ENCODE measurements at regions not wholly inside any gene's neighbourhood (a gene's known extent, or its start where the extent isn't known, plus 50 kb on each side); places are given as distances from the start of the nearest gene placed in this dataset.
A peak's percentile ranks its signal among the peaks of the same experiment; 100 is the strongest.

DNA sequence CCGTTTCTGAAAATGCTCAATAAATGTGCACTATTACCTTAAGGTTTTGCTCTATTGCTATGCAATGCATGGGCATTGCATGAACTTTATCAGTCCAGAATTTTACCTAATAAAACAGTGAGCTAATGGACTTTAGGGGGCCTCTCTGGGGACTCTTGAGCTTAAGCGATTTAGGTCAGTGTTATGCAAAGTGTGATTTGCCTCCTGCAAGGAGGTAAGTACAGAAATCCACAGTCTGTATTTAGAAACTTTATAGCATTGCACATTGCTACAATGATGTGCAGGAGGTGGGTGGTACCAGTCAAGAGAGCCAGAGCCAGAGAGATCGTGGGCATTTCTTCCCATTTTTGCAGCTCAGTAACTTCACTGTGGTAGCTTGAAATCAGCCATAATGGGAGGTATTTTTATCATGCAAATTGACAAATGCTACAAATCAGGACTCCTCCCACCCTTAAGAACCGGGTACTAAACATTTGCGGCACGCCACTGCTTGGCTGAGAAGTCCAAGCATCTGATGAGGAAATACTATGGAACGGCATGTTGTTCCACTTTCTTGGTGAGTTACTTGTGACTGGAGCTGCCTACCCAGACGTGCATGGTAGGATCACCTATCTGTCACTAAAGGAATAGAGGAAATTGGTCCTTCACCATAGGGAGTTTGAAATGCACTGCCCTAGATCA is 174.6 kb upstream of the PGRMC2 start:
- Histone ChIP-seq H3K9me3 (no peaks in the 10 kb centered on the region), H3K4me3 (no peak overlapping the region), H3K36me3 (no peaks in the 10 kb centered on the region), H3K4me1 (peaks cover 0 to 11% (median 0%) of the 10 kb centered on the region in 6 donors), H3K27me3 (replicated peaks in 1 of 7) (no peaks in the 10 kb centered on the region), H3K27ac (peak overlapping the region in 7 of 8 donors; percentile 44 to 78 (median 69))
- WGBS, 5 donors: 78 to 83% (median 81%) methylated on average over 8 of the region's 8 CpGs
- DNase-seq: no peak
- TF ChIP-seq CTCF (IDR thresholded peaks at IDR 0.05 in 8 of 11, conservative IDR thresholded peaks at IDR 0.05 in 3 of 11) (no peak), POLR2AphosphoS5 (IDR thresholded peaks at IDR 0.05) (no peak), POLR2A (IDR thresholded peaks at IDR 0.05) (no peak)
- intact Hi-C loops (cut with DNase I; ENCODE audit: low total_unique reads): no loop called here

DNA sequence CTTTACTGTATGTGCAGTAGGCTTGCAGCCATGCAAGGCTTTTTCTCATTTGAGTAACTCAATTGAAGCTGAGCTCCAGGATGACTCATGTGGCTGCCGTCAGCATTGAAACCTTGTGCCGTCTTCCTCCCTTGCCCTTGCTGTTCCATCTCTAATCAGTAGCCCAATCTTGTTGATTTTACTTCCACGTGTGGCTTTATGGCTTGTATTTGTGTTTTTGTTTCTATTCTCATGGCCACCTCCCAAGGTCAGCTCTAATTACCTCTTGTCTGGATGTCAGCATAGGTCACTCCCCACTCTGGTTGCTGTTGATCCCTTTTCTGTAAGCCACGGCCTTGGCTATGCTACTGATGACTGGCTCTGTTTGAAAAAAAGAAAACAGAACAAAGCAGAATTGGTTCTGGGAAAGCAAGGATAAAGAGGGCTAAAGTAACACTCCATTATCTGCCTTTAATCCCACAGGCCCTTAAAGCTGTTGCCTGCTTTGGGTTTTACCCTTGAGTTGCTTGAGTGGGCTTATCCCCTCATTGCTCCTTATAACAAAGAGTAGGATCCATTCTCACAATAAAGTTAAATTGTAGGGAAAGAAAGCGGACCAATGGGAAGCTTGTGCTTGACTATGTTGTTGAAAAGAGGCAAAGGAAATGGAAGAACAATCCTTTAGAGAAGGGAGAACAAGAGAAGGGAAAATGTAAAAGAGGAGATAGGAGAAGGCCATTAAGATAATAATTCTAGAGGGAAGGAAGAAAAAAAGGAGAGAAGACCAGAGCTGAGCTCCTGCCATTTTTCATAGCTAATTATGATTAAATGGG is 173.9 kb upstream of the PGRMC2 start:
- TF ChIP-seq POLR2A (IDR thresholded peaks at IDR 0.05): no peak
- peak in 1 of 3 donors; percentile 71 for TF ChIP-seq POLR2AphosphoS5 (IDR thresholded peaks at IDR 0.05)
- Histone ChIP-seq H3K9me3 (no peaks in the 10 kb centered on the region), H3K36me3 (no peaks in the 10 kb centered on the region), H3K27me3 (replicated peaks in 1 of 7) (no peaks in the 10 kb centered on the region), H3K4me3 (no peak overlapping the region), H3K27ac (peak overlapping the region in 7 of 8 donors; percentile 44 to 78 (median 69)), H3K4me1 (peaks cover 0 to 11% (median 0%) of the 10 kb centered on the region in 6 donors)
- 41 to 81% (median 62%) methylated on average over 5 of the region's 5 CpGs for WGBS, 5 donors
- intact Hi-C loops (cut with DNase I; ENCODE audit: low total_unique reads): no loop called here
- no peak for DNase-seq

- 49 to 87% (median 83%) methylated on average over 3 of the region's 3 CpGs for WGBS, 5 donors
- intact Hi-C loops (cut with DNase I; ENCODE audit: low total_unique reads): loop anchor here (5.0 to 10.0 kb wide), 2 partner anchors 353 to 405 kb away; no protein-coding TSS in a partner anchor
- Histone ChIP-seq H3K27me3 (replicated peaks in 1 of 7) (no peaks in the 10 kb centered on the region), H3K4me3 (no peak overlapping the region), H3K27ac (no peak overlapping the region), H3K9me3 (no peaks in the 10 kb centered on the region), H3K36me3 (no peaks in the 10 kb centered on the region), H3K4me1 (peaks cover 0 to 22% (median 3%) of the 10 kb centered on the region in 6 donors)
- TF ChIP-seq POLR2AphosphoS5 (IDR thresholded peaks at IDR 0.05) (no peak), POLR2A (IDR thresholded peaks at IDR 0.05) (no peak), CTCF (IDR thresholded peaks at IDR 0.05 in 8 of 11, conservative IDR thresholded peaks at IDR 0.05 in 3 of 11) (no peak)
- no peak for DNase-seq
These were observed 171.9 kb upstream of the PGRMC2 start for GRCh38 chr4:128459547-128459946.

GRCh38 chr4:128458816-128459215 is 171.2 kb upstream of the PGRMC2 start:
- no peaks in the 10 kb centered on the region for H3K36me3 ChIP-seq
- H3K4me1 ChIP-seq: peaks cover 0 to 29% (median 8%) of the 10 kb centered on the region in 6 donors
- WGBS, 5 donors: 91 to 97% (median 96%) methylated on average over 3 of the region's 3 CpGs
- no peaks in the 10 kb centered on the region for H3K9me3 ChIP-seq
- DNase-seq: no peak
- H3K27ac ChIP-seq: no peak overlapping the region
- H3K27me3 ChIP-seq (replicated peaks in 1 of 7): no peaks in the 10 kb centered on the region
- TF ChIP-seq POLR2AphosphoS5 (IDR thresholded peaks at IDR 0.05): no peak
- TF ChIP-seq CTCF (IDR thresholded peaks at IDR 0.05 in 8 of 11, conservative IDR thresholded peaks at IDR 0.05 in 3 of 11): no peak
- no peak for TF ChIP-seq POLR2A (IDR thresholded peaks at IDR 0.05)
- intact Hi-C loops (cut with DNase I; ENCODE audit: low total_unique reads): loop anchor here (5.0 to 10.0 kb wide), 2 partner anchors 353 to 406 kb away; no protein-coding TSS in a partner anchor
- H3K4me3 ChIP-seq: no peak overlapping the region
